DMS153 treated with DMSO at 0.1 percent for 48 hours (cell line): ENCODE measurements at regions not wholly inside any gene's neighbourhood (a gene's known extent, or its start where the extent isn't known, plus 50 kb on each side); places are given as distances from the start of the nearest gene placed in this dataset.
"Not testable (repeated sequence)": the region's sequence is repeated elsewhere in the genome, so short reads cannot be mapped to it uniquely, and the experiment has no call there.

Experiments used
- DNase-seq: peaks from one replicate; lab custom pipeline; 2025; ENCODE audit not compliant: unreplicated experiment; lab: John Stamatoyannopoulos, UW

- DNase-seq = no peak
Observed at GRCh38 chr7:131039355-131039762, 288.3 kb upstream of the MKLN1 start.

GRCh38 chr7:131039836-131040235 lies 287.8 kb upstream of the MKLN1 start:
- no peak for DNase-seq

DNA sequence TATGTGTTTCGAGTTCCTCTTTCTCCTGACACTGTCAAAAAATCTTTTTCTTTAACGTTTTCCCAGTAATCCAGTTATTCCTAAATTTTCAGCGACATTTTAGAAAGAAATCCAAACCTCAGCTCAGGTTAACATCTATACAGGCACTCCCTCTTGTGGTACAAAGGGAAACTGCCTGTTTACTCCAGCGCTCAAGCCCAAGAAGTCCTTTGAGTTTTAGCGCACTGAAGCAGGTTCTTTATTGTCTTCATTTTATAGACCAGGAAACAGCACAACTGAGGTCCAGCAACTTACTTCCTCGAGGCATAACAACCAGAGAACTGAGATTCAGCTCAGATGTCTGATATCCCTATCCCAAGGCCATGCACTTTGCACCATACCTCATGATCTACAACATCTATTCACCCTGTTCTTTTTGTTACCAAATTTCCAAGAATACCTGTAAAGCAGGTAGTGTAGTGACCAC lies 287.2 kb upstream of the MKLN1 start:
- peak; percentile 14 for DNase-seq

GRCh38 chr7:131041012-131041695 lies 286.5 kb upstream of the MKLN1 start:
- not testable (repeated sequence) for DNase-seq

DNA sequence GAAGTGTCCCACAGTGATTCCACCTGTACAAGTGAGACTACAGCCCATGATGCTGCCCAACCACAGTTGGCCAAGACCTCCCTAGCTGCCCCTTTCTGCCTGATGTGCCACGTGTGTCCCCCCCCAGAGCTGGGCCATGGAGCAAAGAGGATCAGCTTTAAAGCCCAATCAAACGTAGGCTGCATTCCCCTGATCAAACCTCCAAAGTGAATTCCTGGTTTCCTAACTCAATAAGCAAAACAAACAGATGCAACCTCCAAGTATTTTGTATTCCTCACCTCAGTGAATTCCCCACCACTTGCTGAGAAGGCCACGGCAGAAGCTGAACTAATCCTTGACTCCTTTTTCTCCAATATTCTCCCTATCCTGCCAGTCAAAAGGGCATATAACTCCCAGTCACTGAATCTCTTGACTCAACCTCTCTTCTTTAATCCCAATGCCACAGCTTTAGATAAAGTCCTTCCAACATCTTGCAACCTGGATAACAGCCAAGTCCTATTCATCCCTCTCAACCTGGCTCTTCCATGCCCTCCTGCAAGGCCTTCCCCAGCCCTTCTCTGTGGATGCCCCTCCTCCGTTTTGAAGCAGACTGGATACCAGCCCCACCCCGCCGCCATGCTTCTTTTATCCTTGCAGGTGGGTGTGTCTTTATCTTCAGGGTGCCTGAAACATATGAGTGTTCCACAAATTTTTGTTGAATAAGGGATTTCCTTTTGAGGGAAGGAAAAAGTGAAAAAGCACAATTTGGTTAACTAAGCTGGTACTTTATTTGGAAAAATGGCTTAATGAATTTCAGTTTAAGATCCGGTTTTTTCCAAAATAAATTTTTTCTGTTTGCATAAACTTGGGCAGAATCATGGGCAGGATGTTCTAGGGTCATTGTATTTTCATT lies 285.2 kb upstream of the MKLN1 start:
- DNase-seq = no peak

GRCh38 chr7:131045526-131045925 lies 282.1 kb upstream of the MKLN1 start:
- DNase-seq = no peak

DNA sequence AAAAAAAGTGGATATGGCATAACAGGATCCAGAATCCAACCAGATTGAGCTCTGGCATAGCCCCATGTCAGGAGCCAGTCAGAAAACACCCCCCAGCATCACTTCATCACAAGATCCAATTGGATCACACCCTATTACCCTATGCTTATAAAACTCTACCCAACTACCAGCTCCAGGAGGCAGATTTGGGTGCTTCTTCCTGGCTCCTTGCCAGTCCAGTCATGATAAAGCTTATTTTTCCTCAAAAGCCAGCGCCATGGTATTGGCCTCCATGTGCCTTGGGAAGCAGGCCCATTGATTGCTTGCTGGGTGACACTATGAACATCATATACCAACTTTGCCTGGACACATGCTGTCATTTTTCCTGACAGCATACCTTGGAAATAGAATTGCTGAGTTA lies 281.4 kb upstream of the MKLN1 start:
- no peak for DNase-seq

GRCh38 chr7:131047651-131048304 lies 279.9 kb upstream of the MKLN1 start:
- DNase-seq = no peak

- no peak for DNase-seq
Observed at GRCh38 chr7:131051304-131051703, 276.4 kb upstream of the MKLN1 start.

GRCh38 chr7:131052285-131052904 lies 275.3 kb upstream of the MKLN1 start:
- no peak for DNase-seq

- no peak for DNase-seq
Observed at GRCh38 chr7:131056007-131056406, 271.7 kb upstream of the MKLN1 start.

- no peak for DNase-seq
Observed at GRCh38 chr7:131057015-131057793, 270.5 kb upstream of the MKLN1 start.

- DNase-seq = no peak
Observed at GRCh38 chr7:131057794-131058070, 269.9 kb upstream of the MKLN1 start.

GRCh38 chr7:131058561-131059288 lies 269.0 kb upstream of the MKLN1 start:
- DNase-seq = not testable (repeated sequence)

- DNase-seq = not testable (repeated sequence)
Observed at GRCh38 chr7:131059401-131059800, 268.3 kb upstream of the MKLN1 start.

- no peak for DNase-seq
Observed at GRCh38 chr7:131061158-131061557, 266.5 kb upstream of the MKLN1 start.

DNA sequence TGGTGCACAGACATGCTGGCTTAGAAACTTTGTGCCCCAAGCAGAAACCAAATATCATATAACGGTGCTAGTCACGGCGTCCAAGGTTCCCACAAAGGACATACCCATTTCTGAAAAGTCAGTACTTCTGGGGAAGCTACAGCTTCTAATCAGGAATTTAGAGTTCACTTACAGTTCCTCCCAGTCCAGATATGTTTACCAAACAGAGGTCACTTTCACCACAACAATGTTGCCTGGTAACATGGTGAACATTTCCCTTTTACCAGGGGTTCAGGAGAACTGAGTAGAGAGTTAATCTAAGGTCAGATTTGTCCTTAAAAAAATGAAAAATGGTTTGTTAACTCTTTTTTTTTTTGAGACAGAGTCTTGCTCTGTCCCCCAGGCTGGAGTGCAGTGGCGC lies 265.9 kb upstream of the MKLN1 start:
- DNase-seq = no peak

- DNase-seq = no peak
Observed at GRCh38 chr7:131066635-131067034, 261.0 kb upstream of the MKLN1 start.

GRCh38 chr7:131067220-131067619 lies 260.5 kb upstream of the MKLN1 start:
- DNase-seq = no peak

GRCh38 chr7:131068604-131069021 lies 259.1 kb upstream of the MKLN1 start:
- DNase-seq = no peak
